SU-DHL-6 (cell line): ENCODE measurements at regions not wholly inside any gene's neighbourhood (a gene's known extent, or its start where the extent isn't known, plus 50 kb on each side); places are given as distances from the start of the nearest gene placed in this dataset.

ENCODE experiments used
- EZH2phosphoT487 ChIP-seq: fragments of 200-600 bp; sonication (generic), shearing (Covaris generic); conservative IDR thresholded peaks from 2 replicates; pipeline ENCODE4 v1.6.1; 2018; ENCODE audit warnings: mild to moderate bottlenecking, antibody characterized with exemption, low read length, moderate library complexity, mixed read lengths
- TF ChIP-seq, protein P1 (sequence below): fragments of 200-600 bp; sonication (generic); IDR thresholded peaks from one replicate; pipeline ENCODE4 v1.5.1; 2017; ENCODE audit warnings: antibody characterized with exemption, mild to moderate bottlenecking, low read length, moderate library complexity; ENCODE audit not compliant: insufficient read depth, poor library complexity, severe bottlenecking

DNA sequence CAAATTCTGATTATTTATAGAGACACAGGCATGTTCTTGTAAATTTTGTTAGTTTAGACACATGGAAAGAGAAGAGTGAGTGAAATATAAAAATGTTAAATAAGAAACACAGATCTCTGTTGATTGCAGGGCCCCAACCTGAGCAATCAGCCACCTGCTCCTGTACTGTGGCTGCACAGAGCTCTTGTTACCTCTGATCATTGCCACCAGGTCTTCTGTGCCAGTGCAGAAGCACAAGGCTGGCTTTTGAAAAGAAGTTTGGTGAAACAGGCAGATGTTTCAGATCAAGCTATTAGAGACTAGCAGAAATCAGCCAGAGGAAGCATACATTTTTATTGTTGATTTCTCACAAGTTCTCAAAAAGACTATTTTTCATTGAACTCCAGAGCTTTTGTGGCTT, 434.1 kb upstream of the OR4E1 start:
- TF ChIP-seq, protein P1, sequence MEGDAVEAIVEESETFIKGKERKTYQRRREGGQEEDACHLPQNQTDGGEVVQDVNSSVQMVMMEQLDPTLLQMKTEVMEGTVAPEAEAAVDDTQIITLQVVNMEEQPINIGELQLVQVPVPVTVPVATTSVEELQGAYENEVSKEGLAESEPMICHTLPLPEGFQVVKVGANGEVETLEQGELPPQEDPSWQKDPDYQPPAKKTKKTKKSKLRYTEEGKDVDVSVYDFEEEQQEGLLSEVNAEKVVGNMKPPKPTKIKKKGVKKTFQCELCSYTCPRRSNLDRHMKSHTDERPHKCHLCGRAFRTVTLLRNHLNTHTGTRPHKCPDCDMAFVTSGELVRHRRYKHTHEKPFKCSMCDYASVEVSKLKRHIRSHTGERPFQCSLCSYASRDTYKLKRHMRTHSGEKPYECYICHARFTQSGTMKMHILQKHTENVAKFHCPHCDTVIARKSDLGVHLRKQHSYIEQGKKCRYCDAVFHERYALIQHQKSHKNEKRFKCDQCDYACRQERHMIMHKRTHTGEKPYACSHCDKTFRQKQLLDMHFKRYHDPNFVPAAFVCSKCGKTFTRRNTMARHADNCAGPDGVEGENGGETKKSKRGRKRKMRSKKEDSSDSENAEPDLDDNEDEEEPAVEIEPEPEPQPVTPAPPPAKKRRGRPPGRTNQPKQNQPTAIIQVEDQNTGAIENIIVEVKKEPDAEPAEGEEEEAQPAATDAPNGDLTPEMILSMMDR = no peak
- TF ChIP-seq EZH2phosphoT487 = no peak
